ENCODE measurements at regions not wholly inside any gene's neighbourhood (a gene's known extent, or its start where the extent isn't known, plus 50 kb on each side); places are given as distances from the start of the nearest gene placed in this dataset.
"Not testable (repeated sequence)": the region's sequence is repeated elsewhere in the genome, so short reads cannot be mapped to it uniquely, and the experiment has no call there.

GRCh38 chr7:54161621-54162020 lies 380.6 kb upstream of the VSTM2A start:
- Mint-ChIP-seq H3K27me3 (no peaks in the 10 kb centered on the region), H3K4me3 (no peak overlapping the region), H3K27ac (no peak overlapping the region), H3K4me1 (no peaks in the 10 kb centered on the region), H3K36me3 (ENCODE audit: low read depth) (no peaks in the 10 kb centered on the region), H3K9me3 (ENCODE audit: low read depth) (peaks cover 20% of the 10 kb centered on the region)
- CTCF ChIA-PET: no interaction called here
- ATAC-seq: no peak
- DNase-seq: no peak
- intact Hi-C loops (cut with DNase I, micrococcal nuclease): no loop called here
- POLR2A ChIA-PET: no interaction called here

- Mint-ChIP-seq H3K4me1 (no peaks in the 10 kb centered on the region), H3K36me3 (ENCODE audit: low read depth) (no peaks in the 10 kb centered on the region), H3K27ac (no peak overlapping the region), H3K9me3 (ENCODE audit: low read depth) (peaks cover 21% of the 10 kb centered on the region), H3K4me3 (no peak overlapping the region), H3K27me3 (no peaks in the 10 kb centered on the region)
- intact Hi-C loops (cut with DNase I, micrococcal nuclease): no loop called here
- ChIA-PET POLR2A (no interaction called here), CTCF (no interaction called here)
- ATAC-seq: no peak
- no peak for DNase-seq
Observed at GRCh38 chr7:54166419-54166818, 375.8 kb upstream of the VSTM2A start.

- POLR2A ChIA-PET: no interaction called here
- ATAC-seq (no peak), DNase-seq (no peak)
- Mint-ChIP-seq H3K27me3 (no peaks in the 10 kb centered on the region), H3K36me3 (ENCODE audit: low read depth) (no peaks in the 10 kb centered on the region), H3K4me3 (no peak overlapping the region), H3K27ac (no peak overlapping the region), H3K9me3 (ENCODE audit: low read depth) (peaks cover 36% of the 10 kb centered on the region), H3K4me1 (no peaks in the 10 kb centered on the region)
- CTCF ChIA-PET: no interaction called here
- intact Hi-C loops (cut with DNase I, micrococcal nuclease): no loop called here
Observed at GRCh38 chr7:54179321-54180029, 362.7 kb upstream of the VSTM2A start.

- intact Hi-C loops (cut with DNase I, micrococcal nuclease): no loop called here
- ChIA-PET POLR2A (no interaction called here), CTCF (no interaction called here)
- Mint-ChIP-seq H3K27me3 (no peaks in the 10 kb centered on the region), H3K9me3 (ENCODE audit: low read depth) (peaks cover 37% of the 10 kb centered on the region), H3K27ac (no peak overlapping the region), H3K36me3 (ENCODE audit: low read depth) (no peaks in the 10 kb centered on the region), H3K4me3 (no peak overlapping the region), H3K4me1 (no peaks in the 10 kb centered on the region)
- no peak for ATAC-seq
- DNase-seq: no peak
Observed at GRCh38 chr7:54180796-54181195, 361.4 kb upstream of the VSTM2A start.

GRCh38 chr7:54183055-54183454 lies 359.1 kb upstream of the VSTM2A start:
- no peaks in the 10 kb centered on the region for H3K27me3 Mint-ChIP-seq
- no peak for DNase-seq
- H3K4me1 Mint-ChIP-seq: no peaks in the 10 kb centered on the region
- ChIA-PET POLR2A (no interaction called here), CTCF (no interaction called here)
- no peak overlapping the region for H3K27ac Mint-ChIP-seq
- intact Hi-C loops (cut with DNase I, micrococcal nuclease): no loop called here
- peaks cover 32% of the 10 kb centered on the region for H3K9me3 Mint-ChIP-seq (ENCODE audit: low read depth)
- no peak overlapping the region for H3K4me3 Mint-ChIP-seq
- ATAC-seq: no peak
- H3K36me3 Mint-ChIP-seq (ENCODE audit: low read depth): no peaks in the 10 kb centered on the region

GRCh38 chr7:54186336-54186735 lies 355.8 kb upstream of the VSTM2A start:
- H3K36me3 Mint-ChIP-seq (ENCODE audit: low read depth): no peaks in the 10 kb centered on the region
- ATAC-seq (no peak), DNase-seq (no peak)
- H3K27ac Mint-ChIP-seq: no peak overlapping the region
- H3K4me1 Mint-ChIP-seq: no peaks in the 10 kb centered on the region
- peaks cover 36% of the 10 kb centered on the region for H3K9me3 Mint-ChIP-seq (ENCODE audit: low read depth)
- ChIA-PET POLR2A (no interaction called here), CTCF (interaction anchor here (1.8 kb wide), 1 partner anchor 12 kb away, joined by 4 read pairs; no protein-coding TSS in a partner anchor)
- intact Hi-C loops (cut with DNase I, micrococcal nuclease): no loop called here
- no peaks in the 10 kb centered on the region for H3K27me3 Mint-ChIP-seq
- H3K4me3 Mint-ChIP-seq: no peak overlapping the region

- no peaks in the 10 kb centered on the region for H3K36me3 Mint-ChIP-seq (ENCODE audit: low read depth)
- ATAC-seq: no peak
- H3K4me3 Mint-ChIP-seq: no peak overlapping the region
Observed at GRCh38 chr7:54187886-54188685, 354.1 kb upstream of the VSTM2A start.

GRCh38 chr7:54188843-54189242 lies 353.3 kb upstream of the VSTM2A start:
- Mint-ChIP-seq H3K4me3 (no peak overlapping the region), H3K9me3 (ENCODE audit: low read depth) (peaks cover 22% of the 10 kb centered on the region), H3K36me3 (ENCODE audit: low read depth) (no peaks in the 10 kb centered on the region), H3K27ac (no peak overlapping the region), H3K27me3 (no peaks in the 10 kb centered on the region), H3K4me1 (no peaks in the 10 kb centered on the region)
- no peak for ATAC-seq
- intact Hi-C loops (cut with DNase I, micrococcal nuclease): no loop called here
- DNase-seq: no peak
- CTCF ChIA-PET: no interaction called here
- POLR2A ChIA-PET: no interaction called here

More at GRCh38 chr7:54187886-54188685, 354.1 kb upstream of the VSTM2A start:
- DNase-seq: no peak
- H3K27me3 Mint-ChIP-seq: no peaks in the 10 kb centered on the region
- no peak overlapping the region for H3K27ac Mint-ChIP-seq
- intact Hi-C loops (cut with DNase I, micrococcal nuclease): no loop called here
- ChIA-PET CTCF (no interaction called here), POLR2A (no interaction called here)
- H3K4me1 Mint-ChIP-seq: no peaks in the 10 kb centered on the region
- H3K9me3 Mint-ChIP-seq (ENCODE audit: low read depth): peaks cover 26% of the 10 kb centered on the region

- no peak for DNase-seq
- intact Hi-C loops (cut with DNase I, micrococcal nuclease): no loop called here
- ChIA-PET CTCF (no interaction called here), POLR2A (no interaction called here)
- ATAC-seq: no peak
- Mint-ChIP-seq H3K9me3 (ENCODE audit: low read depth) (peaks cover 20% of the 10 kb centered on the region), H3K27me3 (no peaks in the 10 kb centered on the region), H3K27ac (no peak overlapping the region), H3K4me3 (no peak overlapping the region), H3K36me3 (ENCODE audit: low read depth) (no peaks in the 10 kb centered on the region), H3K4me1 (no peaks in the 10 kb centered on the region)
Observed at GRCh38 chr7:54189330-54189729, 352.8 kb upstream of the VSTM2A start.

GRCh38 chr7:54201501-54201900 lies 340.7 kb upstream of the VSTM2A start:
- H3K36me3 Mint-ChIP-seq (ENCODE audit: low read depth): no peaks in the 10 kb centered on the region

GRCh38 chr7:54215424-54215823 lies 326.8 kb upstream of the VSTM2A start:
- H3K9me3 Mint-ChIP-seq (ENCODE audit: low read depth): peaks cover 35% of the 10 kb centered on the region

More at GRCh38 chr7:54201501-54201900, 340.7 kb upstream of the VSTM2A start:
- H3K27me3 Mint-ChIP-seq: no peaks in the 10 kb centered on the region
- H3K4me1 Mint-ChIP-seq: no peaks in the 10 kb centered on the region
- no peak overlapping the region for H3K27ac Mint-ChIP-seq
- CTCF ChIA-PET: no interaction called here
- no peak overlapping the region for H3K4me3 Mint-ChIP-seq
- H3K9me3 Mint-ChIP-seq (ENCODE audit: low read depth): peaks cover 15% of the 10 kb centered on the region
- POLR2A ChIA-PET: no interaction called here
- ATAC-seq (no peak), DNase-seq (no peak)
- intact Hi-C loops (cut with DNase I, micrococcal nuclease): no loop called here

GRCh38 chr7:54226030-54226429 lies 316.1 kb upstream of the VSTM2A start:
- H3K27me3 Mint-ChIP-seq; H3K27ac Mint-ChIP-seq; DNase-seq; POLR2A ChIA-PET; H3K4me3 Mint-ChIP-seq; intact Hi-C loops (cut with DNase I, micrococcal nuclease); H3K9me3 Mint-ChIP-seq (ENCODE audit: low read depth); H3K4me1 Mint-ChIP-seq; H3K36me3 Mint-ChIP-seq (ENCODE audit: low read depth); ATAC-seq; CTCF ChIA-PET: not testable (repeated sequence)

More at GRCh38 chr7:54215424-54215823, 326.8 kb upstream of the VSTM2A start:
- ATAC-seq: no peak
- no peak overlapping the region for H3K27ac Mint-ChIP-seq
- POLR2A ChIA-PET: no interaction called here
- H3K4me1 Mint-ChIP-seq: no peaks in the 10 kb centered on the region
- CTCF ChIA-PET: no interaction called here
- no peak overlapping the region for H3K4me3 Mint-ChIP-seq
- intact Hi-C loops (cut with DNase I, micrococcal nuclease): loop anchor here in 1 of 2 experiments (10.0 kb wide), 1 partner anchor 89 kb away; no protein-coding TSS in a partner anchor
- DNase-seq: no peak
- H3K27me3 Mint-ChIP-seq: no peaks in the 10 kb centered on the region
- no peaks in the 10 kb centered on the region for H3K36me3 Mint-ChIP-seq (ENCODE audit: low read depth)
